ENCODE measurements at regions not wholly inside any gene's neighbourhood (a gene's known extent, or its start where the extent isn't known, plus 50 kb on each side); places are given as distances from the start of the nearest gene placed in this dataset.
"Not testable (repeated sequence)": the region's sequence is repeated elsewhere in the genome, so short reads cannot be mapped to it uniquely, and the experiment has no call there.

- no peak overlapping the region for H3K4me3 ChIP-seq (ENCODE audit: low read depth, low read length)
- TF ChIP-seq, protein P1, sequence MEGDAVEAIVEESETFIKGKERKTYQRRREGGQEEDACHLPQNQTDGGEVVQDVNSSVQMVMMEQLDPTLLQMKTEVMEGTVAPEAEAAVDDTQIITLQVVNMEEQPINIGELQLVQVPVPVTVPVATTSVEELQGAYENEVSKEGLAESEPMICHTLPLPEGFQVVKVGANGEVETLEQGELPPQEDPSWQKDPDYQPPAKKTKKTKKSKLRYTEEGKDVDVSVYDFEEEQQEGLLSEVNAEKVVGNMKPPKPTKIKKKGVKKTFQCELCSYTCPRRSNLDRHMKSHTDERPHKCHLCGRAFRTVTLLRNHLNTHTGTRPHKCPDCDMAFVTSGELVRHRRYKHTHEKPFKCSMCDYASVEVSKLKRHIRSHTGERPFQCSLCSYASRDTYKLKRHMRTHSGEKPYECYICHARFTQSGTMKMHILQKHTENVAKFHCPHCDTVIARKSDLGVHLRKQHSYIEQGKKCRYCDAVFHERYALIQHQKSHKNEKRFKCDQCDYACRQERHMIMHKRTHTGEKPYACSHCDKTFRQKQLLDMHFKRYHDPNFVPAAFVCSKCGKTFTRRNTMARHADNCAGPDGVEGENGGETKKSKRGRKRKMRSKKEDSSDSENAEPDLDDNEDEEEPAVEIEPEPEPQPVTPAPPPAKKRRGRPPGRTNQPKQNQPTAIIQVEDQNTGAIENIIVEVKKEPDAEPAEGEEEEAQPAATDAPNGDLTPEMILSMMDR (IDR thresholded peaks at IDR 0.05; ENCODE audit: borderline replicate concordance, insufficient read depth, low read depth, low read length): no peak
Measured at GRCh38 chrX:113391875-113392274, 551.2 kb upstream of the AMOT start.

- TF ChIP-seq, protein P1 (IDR thresholded peaks at IDR 0.05; ENCODE audit: borderline replicate concordance, insufficient read depth, low read depth, low read length): no peak
- no peak overlapping the region for H3K4me3 ChIP-seq (ENCODE audit: low read depth, low read length)
Measured at GRCh38 chrX:113390531-113390930, 549.9 kb upstream of the AMOT start.

- TF ChIP-seq, protein P1 (IDR thresholded peaks at IDR 0.05; ENCODE audit: borderline replicate concordance, insufficient read depth, low read depth, low read length): no peak
- H3K4me3 ChIP-seq (ENCODE audit: low read depth, low read length): no peak overlapping the region
Measured at GRCh38 chrX:113389846-113390245, 549.2 kb upstream of the AMOT start.

DNA sequence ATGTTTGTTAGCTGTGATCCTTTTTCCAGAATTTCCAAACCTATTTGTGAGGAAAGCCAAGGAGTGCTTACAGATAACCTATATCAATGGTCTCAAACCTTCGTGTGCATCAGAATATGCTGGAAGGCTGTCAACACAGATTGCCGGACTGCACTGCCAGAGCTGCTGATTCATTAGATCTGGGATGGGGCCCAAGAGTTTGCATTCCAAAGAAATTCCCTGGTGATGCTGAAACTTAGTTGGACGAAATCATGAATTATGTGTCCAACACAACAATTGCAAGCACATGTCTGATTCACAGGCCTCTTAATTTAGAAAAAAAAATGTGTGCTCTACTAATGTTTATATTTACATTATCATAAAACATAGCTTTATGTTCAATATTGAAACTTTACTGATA, 544.0 kb upstream of the AMOT start:
- TF ChIP-seq, protein P1 (IDR thresholded peaks at IDR 0.05; ENCODE audit: borderline replicate concordance, insufficient read depth, low read depth, low read length): no peak
- no peak overlapping the region for H3K4me3 ChIP-seq (ENCODE audit: low read depth, low read length)

- H3K4me3 ChIP-seq (ENCODE audit: low read depth, low read length): not testable (repeated sequence)
Measured at GRCh38 chrX:113373421-113373820, 532.8 kb upstream of the AMOT start.

DNA sequence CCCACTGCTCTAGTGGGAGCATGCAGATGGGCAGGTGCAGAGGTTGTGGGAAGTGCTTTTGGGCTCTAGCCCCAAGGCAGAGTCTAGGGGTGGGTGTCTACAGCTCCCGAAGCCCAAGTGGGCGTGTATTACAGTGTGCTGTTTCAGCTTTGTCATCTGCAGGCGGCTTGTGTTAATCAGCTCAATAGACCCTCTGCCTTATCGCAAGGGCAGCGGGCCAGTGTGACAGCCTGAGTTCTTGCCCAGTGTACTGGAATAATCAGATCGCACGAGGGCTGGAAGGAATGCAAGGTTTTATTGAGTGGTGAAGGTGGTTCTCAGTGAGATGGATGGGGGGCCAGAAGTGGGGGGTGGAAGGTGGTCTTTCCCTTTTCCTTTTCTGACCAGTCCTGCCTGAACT, 529.4 kb upstream of the AMOT start:
- H3K4me3 ChIP-seq (ENCODE audit: low read depth, low read length): no peak overlapping the region
- TF ChIP-seq, protein P1 (IDR thresholded peaks at IDR 0.05; ENCODE audit: borderline replicate concordance, insufficient read depth, low read depth, low read length): no peak

DNA sequence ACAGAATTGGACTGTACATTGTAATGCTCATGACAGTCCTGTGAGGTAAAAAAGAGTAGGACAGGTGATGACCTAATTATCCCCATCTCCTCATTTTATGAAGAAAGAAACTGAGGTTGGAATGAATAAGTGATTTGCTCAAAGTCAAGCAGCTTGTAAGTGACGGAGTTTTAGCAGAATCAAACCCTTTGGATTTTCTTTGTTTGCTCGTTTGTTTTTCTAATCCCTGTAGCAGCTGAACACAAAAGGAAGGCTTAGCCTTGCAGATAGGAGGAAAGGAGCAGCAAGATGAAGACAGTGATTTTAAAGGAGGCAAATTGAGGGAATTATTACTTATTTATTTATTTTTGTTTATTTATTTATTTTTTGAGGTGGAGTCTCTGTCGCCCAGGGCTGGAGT, 528.4 kb upstream of the AMOT start:
- H3K4me3 ChIP-seq (ENCODE audit: low read depth, low read length): no peak overlapping the region
- TF ChIP-seq, protein P1 (IDR thresholded peaks at IDR 0.05; ENCODE audit: borderline replicate concordance, insufficient read depth, low read depth, low read length): no peak

DNA sequence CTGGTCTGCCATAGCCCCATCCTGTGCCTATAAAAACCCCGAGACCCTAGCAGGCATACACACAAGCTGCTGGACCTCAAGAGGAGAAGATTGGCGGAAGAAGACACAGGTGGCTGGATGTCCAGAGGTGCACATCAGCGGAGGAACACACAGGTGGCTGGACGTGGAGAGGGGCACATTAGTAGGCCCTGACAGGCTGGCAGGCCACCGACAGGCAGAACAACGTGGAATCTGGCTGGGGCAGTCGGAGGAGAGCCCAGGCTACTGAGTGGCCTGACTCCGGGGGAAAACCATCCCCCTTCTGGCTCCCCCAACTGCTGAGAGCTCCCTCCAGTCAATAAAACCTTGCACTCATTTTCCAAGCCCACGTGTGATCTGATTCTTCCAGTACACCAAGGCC, 512.5 kb upstream of the AMOT start:
- H3K4me3 ChIP-seq (ENCODE audit: low read depth, low read length): no peak overlapping the region
- TF ChIP-seq, protein P1 (IDR thresholded peaks at IDR 0.05; ENCODE audit: borderline replicate concordance, insufficient read depth, low read depth, low read length): no peak

Data from GM12875 (cell line).